GM11168 (cell line): ENCODE measurements at regions not wholly inside any gene's neighbourhood (a gene's known extent, or its start where the extent isn't known, plus 50 kb on each side); places are given as distances from the start of the nearest gene placed in this dataset.
"Not testable (repeated sequence)": the region's sequence is repeated elsewhere in the genome, so short reads cannot be mapped to it uniquely, and the experiment has no call there.

Source experiments
- in situ Hi-C: fragments of 300-500 bp; cut with MboI; formaldehyde crosslinking; loops from one replicate; pipeline ENCODE4 v1.12.0; 2022; ENCODE audit warnings: low sequenced_read_pairs; ENCODE audit not compliant: unreplicated experiment

GRCh38 chr10:78456649-78457400, 423.2 kb downstream of the RPS24 start:
- in situ Hi-C loops, result no loop called here

DNA sequence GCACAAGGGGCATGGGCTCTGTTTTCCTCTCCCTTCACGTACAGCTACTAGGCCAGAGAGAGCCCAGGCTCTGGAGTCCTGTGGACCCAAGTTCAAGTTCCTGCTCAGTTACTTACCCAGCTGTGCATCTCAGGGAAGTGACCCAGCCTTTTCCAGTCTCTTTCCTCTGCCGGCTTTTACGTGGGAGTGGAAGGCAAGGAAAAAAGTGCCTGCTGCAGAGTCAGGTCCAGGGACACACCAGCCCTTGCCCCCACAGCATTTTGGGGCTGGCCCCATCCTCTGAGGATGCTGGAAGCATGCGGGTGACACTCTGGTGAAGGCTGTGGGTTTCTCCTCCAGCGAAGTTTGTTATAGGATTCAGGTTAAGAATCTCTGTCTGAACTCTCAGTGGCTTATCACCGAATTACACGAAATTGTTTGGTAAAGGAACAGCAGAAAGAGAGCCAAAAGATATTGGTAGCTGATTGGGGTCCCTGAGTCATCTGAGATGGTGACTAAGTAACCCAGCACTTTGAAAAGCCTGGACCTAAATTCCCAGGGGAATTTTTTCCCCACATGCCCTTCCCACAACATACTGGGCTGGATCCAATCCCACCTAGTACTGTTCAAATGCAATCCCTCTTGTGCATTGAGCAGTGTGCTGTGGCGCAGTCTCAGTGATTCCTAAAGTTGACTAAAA, 424.3 kb downstream of the RPS24 start:
- in situ Hi-C loops, result no loop called here

GRCh38 chr10:78458983-78459638, 425.4 kb downstream of the RPS24 start:
- in situ Hi-C loops, result no loop called here

DNA sequence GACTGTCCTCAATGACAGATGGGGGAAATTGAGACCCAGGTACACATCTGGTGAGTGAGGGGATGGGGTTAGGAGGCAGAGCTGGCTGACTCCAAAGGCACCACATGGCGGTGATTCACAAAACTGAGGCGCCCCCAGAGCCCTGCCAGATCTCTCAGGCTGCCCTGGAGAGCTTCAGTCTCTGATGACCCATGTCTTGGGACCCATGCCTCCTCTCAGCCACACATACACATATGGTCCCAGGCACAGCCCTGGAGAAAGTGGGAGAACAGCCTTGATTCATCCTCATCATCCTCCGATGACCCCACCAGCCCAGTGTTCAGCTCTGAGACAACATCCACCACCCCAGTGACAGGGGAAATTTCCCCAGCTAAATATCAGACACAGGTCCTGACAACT, 426.0 kb downstream of the RPS24 start:
- in situ Hi-C loops, result no loop called here

- in situ Hi-C loops, result no loop called here
Observed at GRCh38 chr10:78460204-78460603, 426.5 kb downstream of the RPS24 start.

DNA sequence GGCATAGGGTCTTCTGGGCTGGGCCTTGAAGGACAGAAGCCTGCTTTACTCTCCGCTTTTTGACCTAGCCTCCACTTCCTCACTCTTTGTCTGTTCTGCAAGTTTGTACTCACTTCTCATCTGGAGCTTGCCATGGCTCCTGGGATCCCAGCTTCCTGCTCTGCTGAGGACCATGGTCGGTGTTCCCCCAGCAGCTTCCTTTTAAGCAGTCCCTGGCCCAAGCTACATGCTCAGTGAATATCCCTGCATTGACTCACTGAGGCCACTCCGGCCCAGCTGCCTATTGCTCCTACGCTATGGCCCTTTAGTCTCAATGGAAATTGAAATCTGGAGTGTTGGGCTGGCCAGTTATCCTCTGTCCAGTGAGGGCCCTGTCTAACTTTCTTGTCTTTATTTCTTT, 427.7 kb downstream of the RPS24 start:
- in situ Hi-C loops, result no loop called here

- in situ Hi-C loops, result no loop called here
Observed at GRCh38 chr10:78462176-78462575, 428.5 kb downstream of the RPS24 start.

DNA sequence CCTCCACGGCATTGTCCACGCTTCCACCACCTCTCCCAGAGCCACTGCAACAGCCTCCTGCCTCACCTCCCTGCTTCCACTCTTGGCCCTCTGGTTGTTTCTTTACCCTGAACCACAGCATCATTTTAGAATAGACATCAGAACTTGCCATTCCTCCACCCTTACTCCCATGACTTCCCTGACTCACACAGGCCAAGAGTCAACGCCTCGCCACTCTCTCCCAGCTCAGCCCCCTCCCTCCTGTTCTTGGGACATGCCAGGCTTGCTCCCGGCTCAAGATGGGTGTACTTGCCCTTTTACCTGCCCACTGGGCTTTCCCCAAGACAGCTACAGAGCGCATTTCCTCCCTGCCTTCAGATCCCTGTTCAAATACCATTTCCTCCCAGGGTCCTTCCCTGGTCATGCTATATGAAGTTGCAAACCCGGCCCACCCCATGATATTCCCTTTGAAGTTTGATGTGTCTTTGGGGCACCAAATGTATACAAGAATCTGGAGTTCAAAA, 429.1 kb downstream of the RPS24 start:
- in situ Hi-C loops, result no loop called here

GRCh38 chr10:78464118-78464855, 430.6 kb downstream of the RPS24 start:
- in situ Hi-C loops, result no loop called here

DNA sequence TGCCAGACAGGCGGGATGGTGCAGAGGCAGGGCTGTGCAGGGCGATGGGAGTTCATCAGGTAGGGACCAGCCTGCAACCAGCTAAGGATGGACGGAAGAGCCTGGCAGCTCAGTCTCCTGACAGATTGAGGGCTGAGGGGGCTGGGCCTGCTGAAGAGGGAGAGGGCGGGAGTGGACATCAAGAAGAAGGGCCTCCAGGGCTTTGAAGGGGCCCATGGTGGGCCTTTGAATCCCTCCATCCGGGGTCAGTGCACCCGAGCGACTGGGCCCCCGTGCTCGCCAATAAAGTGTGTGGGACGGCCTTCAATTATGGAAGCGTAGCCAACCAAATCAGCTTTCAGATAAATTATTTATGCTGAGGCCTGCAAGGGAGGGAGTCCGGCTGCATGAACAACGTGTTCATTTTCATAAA, 431.2 kb downstream of the RPS24 start:
- in situ Hi-C loops, result no loop called here

DNA sequence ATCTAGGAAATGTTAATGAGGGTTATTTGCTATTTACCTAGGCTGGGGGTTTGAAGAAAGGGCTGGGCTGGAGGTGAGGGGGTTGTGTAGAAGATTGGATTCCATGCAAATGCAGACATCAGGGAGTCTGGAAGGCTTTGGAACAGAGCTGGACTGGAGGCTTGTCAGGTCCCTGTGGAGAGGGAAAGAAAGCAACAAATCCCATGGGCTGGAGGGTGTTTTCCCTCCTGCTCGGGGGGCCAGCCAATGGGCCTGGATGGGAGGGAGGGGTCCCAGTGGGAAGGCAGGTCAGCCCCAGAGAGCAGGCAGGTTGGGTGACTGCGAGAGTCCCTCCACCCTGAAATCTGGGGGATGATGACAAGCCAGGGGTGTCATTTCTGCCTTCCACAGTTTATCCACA, 431.8 kb downstream of the RPS24 start:
- in situ Hi-C loops, result no loop called here

DNA sequence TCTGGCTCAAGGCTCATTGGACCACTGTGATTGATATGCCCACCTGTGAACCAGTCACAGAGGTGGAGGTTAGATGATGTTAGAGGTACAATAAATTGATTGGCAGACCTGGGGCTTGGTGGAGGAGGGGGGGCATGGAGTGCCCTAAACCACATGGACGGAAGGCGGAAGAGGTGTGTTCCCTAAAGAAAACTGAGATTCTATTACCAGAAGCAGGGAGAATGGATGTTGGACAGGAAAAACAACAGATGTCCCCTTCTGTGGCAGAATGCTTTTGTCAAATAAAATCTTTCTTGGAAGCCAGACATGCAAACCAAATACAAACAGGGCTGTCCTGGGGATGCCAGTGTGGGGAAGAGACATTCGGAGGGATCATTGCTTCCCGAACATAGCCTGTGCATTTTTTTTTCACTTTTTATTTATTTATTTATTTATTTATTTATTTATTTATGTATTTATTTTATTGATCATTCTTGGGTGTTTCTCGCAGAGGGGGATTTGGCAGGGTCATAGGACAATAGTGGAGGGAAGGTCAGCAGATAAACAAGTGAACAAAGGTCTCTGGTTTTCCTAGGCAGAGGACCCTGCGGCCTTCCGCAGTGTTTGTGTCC, 433.9 kb downstream of the RPS24 start:
- in situ Hi-C loops, result no loop called here

- in situ Hi-C loops, result not testable (repeated sequence)
Observed at GRCh38 chr10:78468731-78469130, 435.1 kb downstream of the RPS24 start.

- in situ Hi-C loops, result no loop called here
Observed at GRCh38 chr10:78470267-78471103, 436.8 kb downstream of the RPS24 start.

- in situ Hi-C loops, result no loop called here
Observed at GRCh38 chr10:78471326-78471722, 437.7 kb downstream of the RPS24 start.

GRCh38 chr10:78471723-78472550, 438.3 kb downstream of the RPS24 start:
- in situ Hi-C loops, result no loop called here

DNA sequence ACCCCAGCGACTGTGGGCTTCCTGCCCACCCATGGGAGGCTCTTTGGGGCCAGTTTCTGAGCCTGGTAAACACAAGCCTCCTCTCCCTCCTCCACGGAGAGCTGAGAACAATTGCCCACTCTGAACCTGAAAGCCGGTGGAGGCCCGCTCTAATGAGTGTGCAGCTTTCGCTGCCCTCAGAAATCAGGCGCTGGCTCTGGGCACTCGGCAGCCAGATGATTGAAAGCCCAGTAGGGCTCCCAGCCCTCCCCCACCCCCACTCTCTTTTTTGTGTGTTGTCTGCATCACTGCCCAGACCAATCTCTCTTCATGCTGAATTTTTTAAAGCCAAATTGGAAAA, 438.9 kb downstream of the RPS24 start:
- in situ Hi-C loops, result no loop called here

DNA sequence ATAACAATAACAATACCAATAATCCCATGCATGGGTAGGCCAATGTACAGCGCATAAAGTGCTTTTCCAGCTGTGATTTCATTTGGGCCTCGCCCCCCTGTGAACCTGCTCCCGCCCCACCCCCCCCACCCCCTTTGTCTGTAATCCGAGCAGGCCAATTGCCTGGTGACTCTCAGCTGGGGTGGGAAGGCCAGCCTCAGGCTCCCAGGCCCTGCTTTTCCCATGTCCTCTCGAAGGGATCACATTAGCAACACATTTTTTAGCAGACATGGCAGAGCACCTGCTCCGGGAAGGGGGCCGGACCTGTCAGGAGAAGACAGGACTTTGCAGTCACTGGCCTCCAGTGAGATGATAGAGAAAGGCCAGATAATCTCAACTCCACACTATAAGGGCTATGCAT, 439.3 kb downstream of the RPS24 start:
- in situ Hi-C loops, result no loop called here

DNA sequence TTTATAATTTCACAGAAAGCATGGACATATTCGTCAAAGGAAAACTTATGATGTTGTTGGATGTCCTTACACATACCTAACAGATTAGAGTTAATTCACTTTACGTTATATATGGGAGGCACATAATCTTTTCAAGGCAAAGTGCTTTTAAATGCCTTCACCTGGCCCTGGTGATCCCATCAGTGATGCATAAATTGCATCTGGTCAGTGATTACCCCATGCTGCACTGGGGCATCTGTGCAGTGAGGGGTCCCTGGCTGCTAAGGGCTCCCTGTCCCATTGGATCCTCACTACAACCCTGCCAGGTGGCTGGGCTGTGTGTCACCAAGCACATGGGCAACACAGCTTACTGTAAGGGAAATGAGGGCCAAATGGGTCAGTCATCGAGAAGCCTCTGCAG, 441.1 kb downstream of the RPS24 start:
- in situ Hi-C loops, result no loop called here
